NCI-H524 (cell line): ENCODE measurements at regions not wholly inside any gene's neighbourhood (a gene's known extent, or its start where the extent isn't known, plus 50 kb on each side); places are given as distances from the start of the nearest gene placed in this dataset.
"Not testable (repeated sequence)": the region's sequence is repeated elsewhere in the genome, so short reads cannot be mapped to it uniquely, and the experiment has no call there.

Experiments used
- DNase-seq, 2 experiments: peaks; one replicate each; lab custom pipeline; 2025; lab: John Stamatoyannopoulos, UW

DNA sequence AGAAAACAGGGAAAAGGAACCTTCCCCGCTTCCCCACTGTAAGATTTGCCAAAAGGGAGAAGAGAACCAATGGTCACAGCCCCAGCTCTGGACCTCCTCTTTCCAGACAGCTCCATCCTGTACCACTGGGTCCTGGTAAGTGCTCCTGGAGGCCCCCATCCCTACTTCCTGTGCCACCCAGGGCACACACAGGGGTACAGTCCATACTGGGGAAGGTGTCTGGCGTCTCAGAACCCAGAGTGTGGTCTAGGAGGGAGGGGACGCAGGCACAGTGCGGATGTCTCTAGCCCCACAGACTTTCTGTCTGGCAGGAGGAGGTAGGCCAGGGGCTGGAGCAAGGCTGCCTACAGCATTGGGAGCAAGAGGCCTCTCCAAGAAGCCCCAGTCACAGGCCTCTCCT, 213.3 kb upstream of the IGFBP3 start:
- DNase-seq = no peak

GRCh38 chr7:46133751-46134150, 212.7 kb upstream of the IGFBP3 start:
- peak; percentile 13 to 66 for DNase-seq

DNA sequence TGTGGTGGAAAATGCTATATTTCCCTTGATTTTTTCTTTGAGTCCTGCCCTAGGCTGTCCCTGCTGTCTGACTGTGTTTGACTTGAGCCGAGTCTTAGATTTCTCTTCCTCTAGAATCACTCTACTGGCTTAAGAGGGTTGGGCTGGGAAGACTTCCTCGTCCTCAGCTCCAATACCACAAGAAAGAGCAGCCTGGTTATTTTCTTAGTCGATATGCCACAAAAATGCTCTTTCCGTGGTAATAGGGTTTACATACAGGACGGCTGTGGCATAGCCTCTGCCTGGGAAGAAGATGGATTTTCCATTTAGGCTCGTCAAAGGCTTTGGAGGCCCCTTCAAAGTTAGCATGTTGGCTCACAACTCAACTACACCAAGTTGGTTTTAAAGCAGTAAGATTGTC, 212.0 kb upstream of the IGFBP3 start:
- no peak for DNase-seq

GRCh38 chr7:46131916-46132795, 211.1 kb upstream of the IGFBP3 start:
- DNase-seq = peak in 1 of 2 experiments; percentile 26

GRCh38 chr7:46129831-46130230, 208.8 kb upstream of the IGFBP3 start:
- no peak for DNase-seq

DNA sequence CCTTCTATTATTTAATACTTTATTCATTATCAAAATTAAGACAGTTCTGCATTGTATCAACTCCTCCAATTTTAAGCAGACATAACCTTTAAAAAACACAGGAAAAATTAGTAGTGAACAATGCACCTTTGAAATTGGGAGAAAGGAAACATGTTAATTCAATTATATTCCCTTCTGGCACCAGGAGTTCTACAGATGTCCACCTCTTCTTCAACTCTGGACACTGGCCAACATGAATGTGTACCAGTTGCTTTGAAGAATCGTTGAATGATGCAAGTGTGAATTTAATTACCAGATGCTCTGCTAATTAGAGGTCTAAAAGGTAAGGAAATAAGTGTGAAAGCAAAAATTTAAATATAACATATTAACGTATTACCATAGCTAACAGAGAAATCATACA, 206.7 kb upstream of the IGFBP3 start:
- DNase-seq = peak; percentile 31 to 75

DNA sequence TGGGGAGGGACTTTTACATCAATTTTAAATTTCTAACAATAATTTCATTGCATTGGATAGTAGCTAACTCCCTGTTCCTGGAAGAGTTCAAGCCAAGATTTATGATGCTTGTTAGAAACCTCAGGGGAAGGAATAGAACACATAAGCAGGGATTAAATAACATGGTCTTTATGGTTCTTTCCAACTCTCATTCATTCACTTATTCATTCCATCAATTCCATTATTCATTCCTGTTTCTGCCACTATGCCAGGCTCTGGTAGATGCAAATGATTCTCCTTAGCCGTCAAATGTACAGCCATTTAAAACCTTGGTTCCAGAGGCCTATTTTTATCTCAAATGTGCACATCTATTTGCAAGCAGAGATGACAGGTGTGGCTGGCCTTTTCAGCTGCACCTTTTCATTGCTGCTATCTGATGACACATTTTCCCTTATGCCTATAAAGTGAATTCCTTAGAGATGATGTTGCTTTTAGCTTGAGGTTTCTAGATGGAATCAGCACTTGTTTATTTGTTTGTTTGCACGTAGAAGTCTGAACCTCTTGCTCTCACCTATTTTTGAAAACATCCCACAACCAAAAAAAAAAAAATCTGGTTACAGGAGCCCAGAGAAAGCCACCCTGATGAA, 205.7 kb upstream of the IGFBP3 start:
- DNase-seq = peak in 1 of 2 experiments; percentile 3

- DNase-seq = no peak
Measured at GRCh38 chr7:46123756-46124343, 202.8 kb upstream of the IGFBP3 start.

DNA sequence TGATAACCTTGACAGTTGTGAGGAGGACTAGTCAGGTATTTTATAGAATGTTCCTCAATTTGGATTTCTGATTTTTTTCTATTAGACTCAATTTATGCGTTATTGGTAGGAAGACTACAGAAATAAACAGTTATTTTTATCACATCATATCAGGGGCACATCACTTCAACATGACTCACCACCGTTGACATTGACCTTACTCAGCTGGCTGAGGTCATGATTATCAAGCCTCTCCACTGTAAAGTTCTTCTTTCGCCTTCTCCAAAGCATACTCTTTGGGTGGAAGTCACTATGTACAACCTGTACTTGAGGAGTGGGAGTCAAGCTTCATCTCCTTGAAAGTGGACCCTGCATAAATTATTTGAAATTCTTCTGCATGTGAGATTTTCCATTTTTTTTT, 194.3 kb upstream of the IGFBP3 start:
- no peak for DNase-seq

DNA sequence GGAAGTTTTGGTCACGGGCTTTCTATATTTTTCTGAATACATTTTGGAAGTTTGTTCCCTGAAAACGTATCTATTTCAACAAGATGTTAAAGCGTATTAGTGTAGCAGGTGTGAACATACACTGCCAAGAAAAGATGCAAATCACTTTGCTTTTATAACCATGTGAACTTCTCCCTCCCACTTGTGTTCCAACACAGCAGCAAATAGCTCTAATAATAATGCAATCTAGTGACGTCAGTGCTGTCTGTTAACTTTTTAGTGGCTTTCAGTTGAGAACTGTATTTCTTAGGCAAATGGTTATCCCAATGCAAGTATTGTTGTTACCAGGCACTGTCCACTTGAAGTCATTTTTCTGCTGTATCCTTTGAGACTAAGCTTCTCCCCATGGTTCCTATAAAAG, 188.4 kb upstream of the IGFBP3 start:
- DNase-seq = no peak

DNA sequence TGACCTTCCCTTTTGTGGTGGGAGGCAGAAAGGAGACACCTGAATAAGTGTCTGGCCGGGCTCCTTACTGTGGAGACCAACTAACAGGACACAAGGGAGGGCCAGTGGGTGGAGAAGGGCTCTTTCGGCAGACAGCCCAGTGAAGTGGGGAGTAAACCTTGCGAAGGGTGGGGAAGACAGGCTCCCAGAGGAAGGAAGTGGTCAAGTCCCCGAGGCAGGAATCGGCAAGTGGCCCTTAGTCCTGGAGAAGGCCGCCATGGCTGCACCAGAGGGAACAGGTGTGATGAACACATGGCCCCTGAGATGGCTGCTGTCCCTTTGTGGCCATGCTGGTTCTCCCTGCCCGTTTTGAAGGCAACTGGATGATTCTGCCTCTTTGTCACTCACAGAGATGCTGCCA, 187.2 kb upstream of the IGFBP3 start:
- DNase-seq = no peak

GRCh38 chr7:46107610-46108217, 186.6 kb upstream of the IGFBP3 start:
- DNase-seq = no peak

GRCh38 chr7:46100521-46100920, 179.4 kb upstream of the IGFBP3 start:
- no peak for DNase-seq

- peak in 1 of 2 experiments; percentile 1 for DNase-seq
Measured at GRCh38 chr7:46099076-46099475, 178.0 kb upstream of the IGFBP3 start.

GRCh38 chr7:46091071-46091470, 170.0 kb upstream of the IGFBP3 start:
- DNase-seq = no peak

- DNase-seq = no peak
Measured at GRCh38 chr7:46089281-46089680, 168.2 kb upstream of the IGFBP3 start.

DNA sequence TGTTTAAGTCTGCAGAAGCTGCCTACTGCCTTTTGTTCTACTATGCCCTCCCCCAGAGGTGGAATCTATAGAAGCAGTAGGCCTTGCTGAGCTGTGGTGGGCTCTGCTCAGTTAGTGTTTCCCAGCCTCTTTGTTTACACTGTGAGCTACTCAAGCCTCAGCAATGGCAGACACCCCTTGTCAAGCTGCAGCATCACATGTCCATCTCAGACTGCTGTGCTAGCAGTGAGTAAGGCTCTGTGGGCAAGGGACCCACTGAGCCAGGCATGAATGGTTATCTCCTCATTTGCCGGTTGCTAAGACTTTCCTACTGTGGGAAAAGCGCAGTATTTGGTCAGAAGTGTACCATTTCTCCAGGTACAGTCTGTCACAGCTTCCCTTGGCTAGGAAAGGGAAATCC, 167.4 kb upstream of the IGFBP3 start:
- DNase-seq = not testable (repeated sequence)

GRCh38 chr7:46080595-46081159, 159.6 kb upstream of the IGFBP3 start:
- peak in 1 of 2 experiments; percentile 4 for DNase-seq

DNA sequence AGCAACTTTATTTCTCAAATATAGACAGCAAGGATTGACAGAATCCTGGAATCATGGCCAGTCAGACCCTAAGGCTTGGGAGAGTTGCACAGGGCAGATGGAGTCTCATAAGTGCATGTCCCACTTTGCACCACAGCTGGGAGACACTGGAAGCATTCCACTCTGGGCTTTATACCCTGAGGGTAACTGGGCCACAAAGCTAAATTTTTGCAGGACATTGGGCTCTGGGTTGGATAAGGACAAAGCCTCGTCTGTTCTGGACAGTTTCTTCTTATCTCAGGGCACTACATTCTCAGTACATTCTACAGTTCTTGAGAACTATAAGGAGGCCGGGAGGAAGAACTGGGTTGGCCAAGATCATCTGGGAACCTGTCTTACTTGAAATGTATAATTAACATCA, 158.3 kb upstream of the IGFBP3 start:
- DNase-seq = no peak

DNA sequence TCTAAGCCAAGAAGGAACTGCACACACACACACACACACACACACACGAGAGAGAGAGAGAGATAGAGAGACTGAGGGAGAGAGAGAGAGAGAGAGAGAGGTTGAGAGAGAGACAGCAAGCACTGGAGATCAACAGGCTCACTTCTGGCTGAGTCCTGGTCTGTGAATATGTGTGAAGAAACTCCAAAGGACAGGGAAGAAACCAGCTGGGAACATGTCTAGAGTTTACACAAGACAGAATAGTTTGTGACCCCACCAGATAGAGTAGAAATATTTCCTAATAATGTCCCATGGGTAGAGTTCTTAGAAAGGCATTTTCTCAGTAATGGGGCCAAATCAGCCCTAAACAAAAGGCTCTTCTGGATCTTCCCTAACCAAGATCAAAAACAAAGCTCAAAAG, 155.5 kb upstream of the IGFBP3 start:
- DNase-seq = no peak

- DNase-seq = no peak
Measured at GRCh38 chr7:46072722-46073121, 151.7 kb upstream of the IGFBP3 start.

- no peak for DNase-seq
Measured at GRCh38 chr7:46071601-46072000, 150.5 kb upstream of the IGFBP3 start.
